ENCODE measurements at regions not wholly inside any gene's neighbourhood (a gene's known extent, or its start where the extent isn't known, plus 50 kb on each side); places are given as distances from the start of the nearest gene placed in this dataset.

- Histone ChIP-seq H4K20me1 (ENCODE audit: insufficient read depth, low read length) (no peaks in the 10 kb centered on the region), H3K36me3 (replicated peaks; ENCODE audit: insufficient read depth, low read length) (no peaks in the 10 kb centered on the region), H2AFZ (ENCODE audit: low read length) (no peak overlapping the region), H3K9me3 (replicated peaks; ENCODE audit: insufficient read depth, low read length) (no peaks in the 10 kb centered on the region), H3K4me2 (ENCODE audit: low read depth, low read length) (peak overlapping the region; percentile 49; the same call in 1 of the 2 replicates), H3K27me3 (replicated peaks; ENCODE audit: insufficient read depth, low read length) (no peaks in the 10 kb centered on the region), H3K4me3 (ENCODE audit: low read length) (no peak overlapping the region), H3K79me2 (ENCODE audit: low read length) (no peaks in the 10 kb centered on the region), H3K9me2 (replicated peaks; ENCODE audit: insufficient read depth, low read length) (no peaks in the 10 kb centered on the region), H3F3A (ENCODE audit: insufficient read depth, low read length) (peaks cover 10% of the 10 kb centered on the region; the same call in 1 of the 2 replicates), H3K4me1 (ENCODE audit: low read length) (peaks cover 31% of the 10 kb centered on the region), H3K27ac (ENCODE audit: low read length) (peak overlapping the region; percentile 55), H3K9ac (ENCODE audit: low read length) (no peak overlapping the region)
- TF ChIP-seq EZH2 (optimal IDR thresholded peaks at IDR 0.05; ENCODE audit: low read depth, low read length) (no peak), EZH2phosphoT487 (IDR thresholded peaks at IDR 0.05; ENCODE audit: low read length) (no peak), CTCF (IDR thresholded peaks at IDR 0.05; ENCODE audit: low read length) (no peak)
- peak; percentile 21 for DNase-seq
Measured at GRCh38 chr12:90253136-90253535, 544.5 kb upstream of the ATP2B1 start.

GRCh38 chr12:90250766-90251165 lies 542.1 kb upstream of the ATP2B1 start:
- Histone ChIP-seq H3K9me3 (replicated peaks; ENCODE audit: insufficient read depth, low read length) (no peaks in the 10 kb centered on the region), H3K9me2 (replicated peaks; ENCODE audit: insufficient read depth, low read length) (no peaks in the 10 kb centered on the region), H3K79me2 (ENCODE audit: low read length) (no peaks in the 10 kb centered on the region), H2AFZ (ENCODE audit: low read length) (no peak overlapping the region), H3K27ac (ENCODE audit: low read length) (no peak overlapping the region), H3K9ac (ENCODE audit: low read length) (no peak overlapping the region), H3K36me3 (replicated peaks; ENCODE audit: insufficient read depth, low read length) (no peaks in the 10 kb centered on the region), H3F3A (ENCODE audit: insufficient read depth, low read length) (peaks cover 10% of the 10 kb centered on the region; the same call in 1 of the 2 replicates), H4K20me1 (ENCODE audit: insufficient read depth, low read length) (no peaks in the 10 kb centered on the region), H3K4me1 (ENCODE audit: low read length) (peaks cover 31% of the 10 kb centered on the region), H3K4me3 (ENCODE audit: low read length) (no peak overlapping the region), H3K27me3 (replicated peaks; ENCODE audit: insufficient read depth, low read length) (no peaks in the 10 kb centered on the region), H3K4me2 (ENCODE audit: low read depth, low read length) (no peak overlapping the region)
- DNase-seq, result peak; percentile 63
- no peak for TF ChIP-seq CTCF (IDR thresholded peaks at IDR 0.05; ENCODE audit: low read length)
- TF ChIP-seq EZH2 (optimal IDR thresholded peaks at IDR 0.05; ENCODE audit: low read depth, low read length), result no peak
- TF ChIP-seq EZH2phosphoT487 (IDR thresholded peaks at IDR 0.05; ENCODE audit: low read length), result no peak

- Histone ChIP-seq H3K9ac (ENCODE audit: low read length) (no peak overlapping the region), H3F3A (ENCODE audit: insufficient read depth, low read length) (peaks cover 10% of the 10 kb centered on the region; the same call in 1 of the 2 replicates), H3K4me1 (ENCODE audit: low read length) (peaks cover 31% of the 10 kb centered on the region), H2AFZ (ENCODE audit: low read length) (no peak overlapping the region), H3K36me3 (replicated peaks; ENCODE audit: insufficient read depth, low read length) (no peaks in the 10 kb centered on the region), H3K79me2 (ENCODE audit: low read length) (no peaks in the 10 kb centered on the region), H3K9me2 (replicated peaks; ENCODE audit: insufficient read depth, low read length) (no peaks in the 10 kb centered on the region), H3K27ac (ENCODE audit: low read length) (no peak overlapping the region), H4K20me1 (ENCODE audit: insufficient read depth, low read length) (no peaks in the 10 kb centered on the region), H3K27me3 (replicated peaks; ENCODE audit: insufficient read depth, low read length) (no peaks in the 10 kb centered on the region), H3K4me3 (ENCODE audit: low read length) (no peak overlapping the region), H3K4me2 (ENCODE audit: low read depth, low read length) (no peak overlapping the region), H3K9me3 (replicated peaks; ENCODE audit: insufficient read depth, low read length) (no peaks in the 10 kb centered on the region)
- DNase-seq, result no peak
- TF ChIP-seq EZH2phosphoT487 (IDR thresholded peaks at IDR 0.05; ENCODE audit: low read length), result no peak
Measured at GRCh38 chr12:90250042-90250441, 541.4 kb upstream of the ATP2B1 start.

GRCh38 chr12:90246688-90247087 lies 538.0 kb upstream of the ATP2B1 start:
- Histone ChIP-seq H3K4me3 (ENCODE audit: low read length) (no peak overlapping the region), H3K9me3 (replicated peaks; ENCODE audit: insufficient read depth, low read length) (no peaks in the 10 kb centered on the region), H2AFZ (ENCODE audit: low read length) (no peak overlapping the region), H3K9ac (ENCODE audit: low read length) (no peak overlapping the region), H3K27me3 (replicated peaks; ENCODE audit: insufficient read depth, low read length) (no peaks in the 10 kb centered on the region), H3F3A (ENCODE audit: insufficient read depth, low read length) (no peaks in the 10 kb centered on the region), H3K4me1 (ENCODE audit: low read length) (peaks cover 10% of the 10 kb centered on the region), H3K4me2 (ENCODE audit: low read depth, low read length) (no peak overlapping the region), H3K27ac (ENCODE audit: low read length) (no peak overlapping the region), H3K79me2 (ENCODE audit: low read length) (no peaks in the 10 kb centered on the region), H3K9me2 (replicated peaks; ENCODE audit: insufficient read depth, low read length) (no peaks in the 10 kb centered on the region), H4K20me1 (ENCODE audit: insufficient read depth, low read length) (no peaks in the 10 kb centered on the region), H3K36me3 (replicated peaks; ENCODE audit: insufficient read depth, low read length) (no peaks in the 10 kb centered on the region)
- DNase-seq, result no peak
- TF ChIP-seq EZH2phosphoT487 (IDR thresholded peaks at IDR 0.05; ENCODE audit: low read length), result no peak
- no peak for TF ChIP-seq EZH2 (optimal IDR thresholded peaks at IDR 0.05; ENCODE audit: low read depth, low read length)
- TF ChIP-seq CTCF (IDR thresholded peaks at IDR 0.05; ENCODE audit: low read length), result no peak
